ENCODE measurements at regions not wholly inside any gene's neighbourhood (a gene's known extent, or its start where the extent isn't known, plus 50 kb on each side); places are given as distances from the start of the nearest gene placed in this dataset.

DNA sequence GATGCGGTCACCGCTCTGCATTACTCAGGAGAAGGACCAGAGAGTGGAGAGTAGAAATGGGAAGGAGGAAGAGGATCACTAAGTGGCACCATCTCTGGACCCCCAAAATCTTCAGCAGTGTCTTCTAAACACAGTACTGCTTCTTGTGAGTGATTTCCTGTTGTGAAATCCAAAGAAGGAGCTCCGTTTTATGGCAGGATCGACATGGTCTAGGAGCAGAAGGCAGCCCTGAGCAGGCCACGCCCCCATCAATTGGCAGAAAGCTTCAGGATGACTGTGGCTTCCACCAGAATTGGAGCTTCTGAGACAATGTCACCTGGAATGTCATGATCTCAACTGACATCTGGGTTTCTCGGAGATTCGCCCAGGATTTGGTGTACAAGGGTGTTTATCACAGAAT, 171.5 kb downstream of the ADSS2 start:
- TF ChIP-seq, protein P1, sequence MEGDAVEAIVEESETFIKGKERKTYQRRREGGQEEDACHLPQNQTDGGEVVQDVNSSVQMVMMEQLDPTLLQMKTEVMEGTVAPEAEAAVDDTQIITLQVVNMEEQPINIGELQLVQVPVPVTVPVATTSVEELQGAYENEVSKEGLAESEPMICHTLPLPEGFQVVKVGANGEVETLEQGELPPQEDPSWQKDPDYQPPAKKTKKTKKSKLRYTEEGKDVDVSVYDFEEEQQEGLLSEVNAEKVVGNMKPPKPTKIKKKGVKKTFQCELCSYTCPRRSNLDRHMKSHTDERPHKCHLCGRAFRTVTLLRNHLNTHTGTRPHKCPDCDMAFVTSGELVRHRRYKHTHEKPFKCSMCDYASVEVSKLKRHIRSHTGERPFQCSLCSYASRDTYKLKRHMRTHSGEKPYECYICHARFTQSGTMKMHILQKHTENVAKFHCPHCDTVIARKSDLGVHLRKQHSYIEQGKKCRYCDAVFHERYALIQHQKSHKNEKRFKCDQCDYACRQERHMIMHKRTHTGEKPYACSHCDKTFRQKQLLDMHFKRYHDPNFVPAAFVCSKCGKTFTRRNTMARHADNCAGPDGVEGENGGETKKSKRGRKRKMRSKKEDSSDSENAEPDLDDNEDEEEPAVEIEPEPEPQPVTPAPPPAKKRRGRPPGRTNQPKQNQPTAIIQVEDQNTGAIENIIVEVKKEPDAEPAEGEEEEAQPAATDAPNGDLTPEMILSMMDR (IDR thresholded peaks at IDR 0.05; ENCODE audit: borderline replicate concordance, extremely low read depth, insufficient read depth), result no peak
- H3K4me3 ChIP-seq (ENCODE audit: low read length in 3 of 3), result no peak overlapping the region
- H3K9ac ChIP-seq (ENCODE audit: low read length in 3 of 3), result no peak overlapping the region
- no peaks in the 10 kb centered on the region for H3K4me1 ChIP-seq (ENCODE audit: control insufficient read depth in 2 of 3, insufficient read depth in 2 of 3, low read depth in 1 of 3, low read length in 3 of 3)
- intact Hi-C loops (cut with DNase I), result no loop called here
- FAIRE-seq (no peak), DNase-seq (no peak)
- H3K36me3 ChIP-seq (ENCODE audit: control insufficient read depth in 2 of 3, insufficient read depth in 3 of 3, low read length in 3 of 3), result no peaks in the 10 kb centered on the region
- no peak overlapping the region for H3K27ac ChIP-seq (ENCODE audit: low read depth in 2 of 2, low read length in 2 of 2)
- H3K27me3 ChIP-seq (ENCODE audit: control insufficient read depth, insufficient read depth, low read length), result no peaks in the 10 kb centered on the region
- H3K9me3 ChIP-seq (ENCODE audit: control insufficient read depth in 2 of 3, insufficient read depth in 1 of 3, low read length in 3 of 3), result no peaks in the 10 kb centered on the region

DNA sequence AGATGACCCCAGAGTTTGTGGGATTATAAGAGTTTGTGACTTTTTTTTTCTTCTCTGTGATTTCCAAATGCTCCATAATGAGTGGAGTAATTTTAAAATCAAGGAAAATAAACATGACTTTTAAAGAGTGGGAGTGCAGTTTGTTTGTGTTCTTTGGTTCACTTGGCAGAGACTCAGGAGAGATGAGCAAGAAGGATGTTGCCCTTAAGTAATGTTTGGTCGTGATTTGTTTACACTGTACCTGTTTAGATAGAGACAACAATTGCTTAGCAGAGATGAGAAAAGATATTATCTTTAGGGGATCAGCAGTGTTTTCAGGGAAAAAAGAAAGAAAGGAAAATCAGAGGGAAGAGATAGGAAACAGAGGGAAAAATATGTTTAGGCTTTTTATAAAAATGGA, 170.8 kb downstream of the ADSS2 start:
- TF ChIP-seq, protein P1 (IDR thresholded peaks at IDR 0.05; ENCODE audit: borderline replicate concordance, extremely low read depth, insufficient read depth), result no peak
- Histone ChIP-seq H3K9me3 (ENCODE audit: control insufficient read depth in 2 of 3, insufficient read depth in 1 of 3, low read length in 3 of 3) (no peaks in the 10 kb centered on the region), H3K9ac (ENCODE audit: low read length in 3 of 3) (no peak overlapping the region), H3K36me3 (ENCODE audit: control insufficient read depth in 2 of 3, insufficient read depth in 3 of 3, low read length in 3 of 3) (no peaks in the 10 kb centered on the region), H3K27ac (ENCODE audit: low read depth in 2 of 2, low read length in 2 of 2) (no peak overlapping the region), H3K4me1 (ENCODE audit: control insufficient read depth in 2 of 3, insufficient read depth in 2 of 3, low read depth in 1 of 3, low read length in 3 of 3) (no peaks in the 10 kb centered on the region), H3K4me3 (ENCODE audit: low read length in 3 of 3) (no peak overlapping the region), H3K27me3 (ENCODE audit: control insufficient read depth, insufficient read depth, low read length) (no peaks in the 10 kb centered on the region)
- no peak for FAIRE-seq
- intact Hi-C loops (cut with DNase I), result no loop called here
- no peak for DNase-seq

DNA sequence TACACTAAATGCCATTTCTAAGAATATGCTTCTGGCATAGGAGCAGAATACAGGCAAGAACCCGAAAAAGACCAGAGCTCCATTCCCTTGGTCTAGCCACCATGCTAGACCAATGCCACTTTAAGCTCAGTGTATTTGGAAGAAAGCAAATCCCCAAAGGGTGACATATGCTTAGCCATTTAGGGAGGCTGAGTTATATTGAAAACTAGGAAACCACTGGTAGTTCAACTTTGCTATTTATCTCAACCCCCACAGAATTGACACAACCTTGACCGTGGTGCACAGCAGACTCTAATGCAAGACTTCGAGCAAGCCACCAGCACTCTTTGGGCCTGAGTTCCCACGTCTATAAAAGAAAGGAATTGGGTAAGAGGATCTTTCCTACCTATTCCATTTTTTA, 167.9 kb downstream of the ADSS2 start:
- no peaks in the 10 kb centered on the region for H3K4me1 ChIP-seq (ENCODE audit: control insufficient read depth in 2 of 3, insufficient read depth in 2 of 3, low read depth in 1 of 3, low read length in 3 of 3)
- no peak overlapping the region for H3K27ac ChIP-seq (ENCODE audit: low read depth in 2 of 2, low read length in 2 of 2)
- no peaks in the 10 kb centered on the region for H3K9me3 ChIP-seq (ENCODE audit: control insufficient read depth in 2 of 3, insufficient read depth in 1 of 3, low read length in 3 of 3)
- H3K27me3 ChIP-seq (ENCODE audit: control insufficient read depth, insufficient read depth, low read length), result no peaks in the 10 kb centered on the region
- no peak overlapping the region for H3K9ac ChIP-seq (ENCODE audit: low read length in 3 of 3)
- DNase-seq (no peak), FAIRE-seq (no peak)
- TF ChIP-seq, protein P1 (IDR thresholded peaks at IDR 0.05; ENCODE audit: borderline replicate concordance, extremely low read depth, insufficient read depth), result no peak
- no peaks in the 10 kb centered on the region for H3K36me3 ChIP-seq (ENCODE audit: control insufficient read depth in 2 of 3, insufficient read depth in 3 of 3, low read length in 3 of 3)
- H3K4me3 ChIP-seq (ENCODE audit: low read length in 3 of 3), result no peak overlapping the region
- intact Hi-C loops (cut with DNase I), result no loop called here

DNA sequence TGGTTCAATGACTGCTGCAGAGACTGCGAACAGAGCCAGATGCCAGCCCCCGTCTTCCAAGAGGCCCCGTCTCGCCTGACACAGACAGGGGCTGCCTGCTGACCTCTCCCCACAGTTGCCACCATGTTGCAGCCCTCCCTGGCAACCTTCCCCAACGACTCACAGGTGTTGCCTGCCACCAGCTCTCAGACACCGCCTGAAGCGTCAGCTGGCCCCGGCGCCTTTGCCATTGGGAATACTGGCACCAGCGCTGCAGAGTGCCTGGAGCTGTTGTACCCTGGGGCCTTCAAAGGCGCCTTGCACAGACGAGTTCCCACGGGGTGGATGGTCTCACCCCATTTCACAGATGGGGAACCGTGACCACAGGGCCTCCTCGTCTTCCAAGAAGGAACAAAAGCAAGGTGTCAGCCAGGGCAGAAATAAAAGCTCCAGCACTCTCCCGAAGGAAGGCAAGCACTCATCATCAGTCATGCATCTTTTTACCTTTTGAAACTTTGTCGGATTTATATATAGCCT, 167.0 kb downstream of the ADSS2 start:
- Histone ChIP-seq H3K27me3 (ENCODE audit: control insufficient read depth, insufficient read depth, low read length) (no peaks in the 10 kb centered on the region), H3K36me3 (ENCODE audit: control insufficient read depth in 2 of 3, insufficient read depth in 3 of 3, low read length in 3 of 3) (no peaks in the 10 kb centered on the region), H3K27ac (ENCODE audit: low read depth in 2 of 2, low read length in 2 of 2) (no peak overlapping the region), H3K9ac (ENCODE audit: low read length in 3 of 3) (no peak overlapping the region), H3K4me3 (ENCODE audit: low read length in 3 of 3) (no peak overlapping the region), H3K4me1 (ENCODE audit: control insufficient read depth in 2 of 3, insufficient read depth in 2 of 3, low read depth in 1 of 3, low read length in 3 of 3) (no peaks in the 10 kb centered on the region), H3K9me3 (ENCODE audit: control insufficient read depth in 2 of 3, insufficient read depth in 1 of 3, low read length in 3 of 3) (no peaks in the 10 kb centered on the region)
- TF ChIP-seq, protein P1 (IDR thresholded peaks at IDR 0.05; ENCODE audit: borderline replicate concordance, extremely low read depth, insufficient read depth), result no peak
- FAIRE-seq, result no peak
- intact Hi-C loops (cut with DNase I), result no loop called here
- no peak for DNase-seq

All from kidney (tissue), 13 donors.